ENCODE measurements at regions not wholly inside any gene's neighbourhood (a gene's known extent, or its start where the extent isn't known, plus 50 kb on each side); places are given as distances from the start of the nearest gene placed in this dataset.

DNA sequence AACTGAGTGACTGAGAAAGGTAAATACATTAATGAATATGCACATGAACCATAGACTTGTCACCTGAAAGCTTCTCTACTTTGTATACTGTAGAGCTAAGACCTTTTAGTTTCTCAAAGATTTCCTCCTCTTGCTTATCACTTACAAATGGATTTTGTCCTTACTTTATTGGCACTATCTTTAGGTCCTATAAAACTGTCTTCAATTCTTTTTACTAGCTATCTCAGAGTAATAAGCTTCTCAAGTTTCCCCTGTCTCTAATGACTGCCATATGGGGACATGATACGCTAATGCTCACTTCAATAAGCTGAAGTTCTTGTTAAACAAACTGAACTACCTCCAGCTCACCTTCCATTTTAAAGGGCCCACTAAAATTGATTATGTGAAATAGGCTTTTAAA lies 468.2 kb upstream of the CCDC196 start:
- TF ChIP-seq, protein P1, sequence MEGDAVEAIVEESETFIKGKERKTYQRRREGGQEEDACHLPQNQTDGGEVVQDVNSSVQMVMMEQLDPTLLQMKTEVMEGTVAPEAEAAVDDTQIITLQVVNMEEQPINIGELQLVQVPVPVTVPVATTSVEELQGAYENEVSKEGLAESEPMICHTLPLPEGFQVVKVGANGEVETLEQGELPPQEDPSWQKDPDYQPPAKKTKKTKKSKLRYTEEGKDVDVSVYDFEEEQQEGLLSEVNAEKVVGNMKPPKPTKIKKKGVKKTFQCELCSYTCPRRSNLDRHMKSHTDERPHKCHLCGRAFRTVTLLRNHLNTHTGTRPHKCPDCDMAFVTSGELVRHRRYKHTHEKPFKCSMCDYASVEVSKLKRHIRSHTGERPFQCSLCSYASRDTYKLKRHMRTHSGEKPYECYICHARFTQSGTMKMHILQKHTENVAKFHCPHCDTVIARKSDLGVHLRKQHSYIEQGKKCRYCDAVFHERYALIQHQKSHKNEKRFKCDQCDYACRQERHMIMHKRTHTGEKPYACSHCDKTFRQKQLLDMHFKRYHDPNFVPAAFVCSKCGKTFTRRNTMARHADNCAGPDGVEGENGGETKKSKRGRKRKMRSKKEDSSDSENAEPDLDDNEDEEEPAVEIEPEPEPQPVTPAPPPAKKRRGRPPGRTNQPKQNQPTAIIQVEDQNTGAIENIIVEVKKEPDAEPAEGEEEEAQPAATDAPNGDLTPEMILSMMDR (IDR thresholded peaks at IDR 0.05) = no peak
- no peak for TF ChIP-seq POLR2A (IDR thresholded peaks at IDR 0.05)

Measured in thyroid gland (tissue), 4 donors.